OCI-LY7 (cell line): ENCODE measurements at regions not wholly inside any gene's neighbourhood (a gene's known extent, or its start where the extent isn't known, plus 50 kb on each side); places are given as distances from the start of the nearest gene placed in this dataset.

Experiments
- CTCF ChIP-seq: fragments of 200-600 bp; sonication (generic); conservative IDR thresholded peaks from 2 replicates; pipeline ENCODE4 v1.5.1; 2014; ENCODE audit warnings: mild to moderate bottlenecking, antibody characterized with exemption, low read length, moderate library complexity, mixed read lengths
- EZH2phosphoT487 ChIP-seq: fragments of 200-600 bp; sonication (generic); IDR thresholded peaks from 2 replicates; pipeline ENCODE4 v1.6.1; 2018; ENCODE audit warnings: low read depth, borderline replicate concordance, mild to moderate bottlenecking, mixed run types, antibody characterized with exemption, low read length, moderate library complexity, mixed read lengths

GRCh38 chr22:44596396-44597125, 98.5 kb upstream of the RTL6 start:
- no peak for TF ChIP-seq CTCF
- TF ChIP-seq EZH2phosphoT487, result no peak
